HFFc6 (cell line): ENCODE measurements at regions not wholly inside any gene's neighbourhood (a gene's known extent, or its start where the extent isn't known, plus 50 kb on each side); places are given as distances from the start of the nearest gene placed in this dataset.
A peak's percentile ranks its signal among the peaks of the same experiment; 100 is the strongest.

Experiments used
- DNase-seq: peaks from one replicate; pipeline ENCODE4 v3.0.0-alpha.2; 2018
- H3K27ac Mint-ChIP-seq: 2 replicates; pipeline ENCODE4 v1.8.0; 2020; ENCODE audit warnings: mild to moderate bottlenecking, mixed read lengths
- H3K27me3 Mint-ChIP-seq: 2 replicates; pipeline ENCODE4 v1.8.0; 2021; ENCODE audit warnings: mild to moderate bottlenecking, moderate library complexity, mixed read lengths; ENCODE audit not compliant: insufficient read depth
- H3K36me3 Mint-ChIP-seq: 2 replicates; pipeline ENCODE4 v1.8.0; 2021; ENCODE audit warnings: low read depth, mixed read lengths
- H3K4me1 Mint-ChIP-seq: 2 replicates; pipeline ENCODE4 v1.8.0; 2020; ENCODE audit warnings: low read depth, mixed read lengths
- H3K4me3 Mint-ChIP-seq: 2 replicates; pipeline ENCODE4 v1.8.0; 2020; ENCODE audit warnings: mild to moderate bottlenecking, moderate library complexity, mixed read lengths
- H3K9me3 Mint-ChIP-seq: 2 replicates; pipeline ENCODE4 v1.8.0; 2020; ENCODE audit warnings: mild to moderate bottlenecking, mixed read lengths
- TF ChIP-seq, protein P1 (sequence below): fragments of 200-600 bp; sonication (generic); IDR thresholded peaks from 2 replicates; pipeline ENCODE4 v1.5.0; 2021; ENCODE audit warnings: antibody characterized with exemption, mild to moderate bottlenecking

DNA sequence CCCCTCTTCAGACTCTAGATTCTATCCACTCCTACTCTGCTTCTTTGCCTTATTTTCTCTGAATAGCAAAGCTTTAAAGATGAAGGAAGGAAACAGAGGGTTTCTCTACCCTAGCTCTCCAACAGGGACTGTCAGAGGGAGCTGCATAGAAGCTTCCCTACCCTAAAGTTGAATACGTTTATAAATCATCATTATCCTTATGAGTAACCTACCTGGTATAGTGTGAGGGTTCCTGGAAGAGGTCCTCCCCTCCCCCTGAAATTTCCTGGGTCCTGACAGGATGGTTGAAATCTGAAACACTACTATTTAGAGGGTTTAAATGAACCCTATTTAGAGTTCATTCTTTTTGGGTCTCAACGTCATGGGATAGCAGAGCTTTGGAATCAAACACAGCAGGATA lies 187.0 kb upstream of the RBPJ start:
- H3K4me3 Mint-ChIP-seq, result no peak overlapping the region
- H3K27ac Mint-ChIP-seq, result no peak overlapping the region
- H3K36me3 Mint-ChIP-seq, result peaks cover 6% of the 10 kb centered on the region; the same call in 1 of the 2 replicates
- TF ChIP-seq, protein P1, sequence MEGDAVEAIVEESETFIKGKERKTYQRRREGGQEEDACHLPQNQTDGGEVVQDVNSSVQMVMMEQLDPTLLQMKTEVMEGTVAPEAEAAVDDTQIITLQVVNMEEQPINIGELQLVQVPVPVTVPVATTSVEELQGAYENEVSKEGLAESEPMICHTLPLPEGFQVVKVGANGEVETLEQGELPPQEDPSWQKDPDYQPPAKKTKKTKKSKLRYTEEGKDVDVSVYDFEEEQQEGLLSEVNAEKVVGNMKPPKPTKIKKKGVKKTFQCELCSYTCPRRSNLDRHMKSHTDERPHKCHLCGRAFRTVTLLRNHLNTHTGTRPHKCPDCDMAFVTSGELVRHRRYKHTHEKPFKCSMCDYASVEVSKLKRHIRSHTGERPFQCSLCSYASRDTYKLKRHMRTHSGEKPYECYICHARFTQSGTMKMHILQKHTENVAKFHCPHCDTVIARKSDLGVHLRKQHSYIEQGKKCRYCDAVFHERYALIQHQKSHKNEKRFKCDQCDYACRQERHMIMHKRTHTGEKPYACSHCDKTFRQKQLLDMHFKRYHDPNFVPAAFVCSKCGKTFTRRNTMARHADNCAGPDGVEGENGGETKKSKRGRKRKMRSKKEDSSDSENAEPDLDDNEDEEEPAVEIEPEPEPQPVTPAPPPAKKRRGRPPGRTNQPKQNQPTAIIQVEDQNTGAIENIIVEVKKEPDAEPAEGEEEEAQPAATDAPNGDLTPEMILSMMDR, result no peak
- DNase-seq, result no peak
- H3K4me1 Mint-ChIP-seq, result peaks cover 10% of the 10 kb centered on the region
- H3K9me3 Mint-ChIP-seq, result no peaks in the 10 kb centered on the region; the same call in 1 of the 2 replicates
- H3K27me3 Mint-ChIP-seq, result peaks cover 25% of the 10 kb centered on the region

DNA sequence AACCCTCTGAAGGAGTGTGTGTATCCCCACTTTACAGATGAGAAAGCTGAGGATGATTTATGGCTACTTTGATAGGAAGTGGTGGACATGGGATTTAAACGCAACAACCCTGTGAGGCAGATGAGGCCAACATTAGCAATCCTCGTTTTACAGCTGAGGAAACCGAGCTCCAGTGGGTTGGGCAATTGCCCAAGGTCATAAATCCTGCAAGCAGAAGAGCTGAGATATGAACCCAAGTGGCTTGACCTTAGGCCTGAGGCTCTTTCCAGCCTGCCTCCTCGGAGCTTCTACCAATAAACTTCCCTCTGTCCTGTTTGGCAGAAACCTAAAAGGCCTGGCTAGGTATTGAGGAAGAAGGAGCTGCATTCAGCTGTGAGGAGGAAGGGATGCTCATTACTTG lies 185.5 kb upstream of the RBPJ start:
- Mint-ChIP-seq H3K4me1 (peaks cover 23% of the 10 kb centered on the region), H3K9me3 (no peaks in the 10 kb centered on the region; the same call in 1 of the 2 replicates), H3K4me3 (no peak overlapping the region), H3K36me3 (peaks cover 5% of the 10 kb centered on the region; the same call in 1 of the 2 replicates), H3K27ac (no peak overlapping the region), H3K27me3 (peaks cover 24% of the 10 kb centered on the region)
- TF ChIP-seq, protein P1, result no peak
- DNase-seq, result peak; percentile 47

DNA sequence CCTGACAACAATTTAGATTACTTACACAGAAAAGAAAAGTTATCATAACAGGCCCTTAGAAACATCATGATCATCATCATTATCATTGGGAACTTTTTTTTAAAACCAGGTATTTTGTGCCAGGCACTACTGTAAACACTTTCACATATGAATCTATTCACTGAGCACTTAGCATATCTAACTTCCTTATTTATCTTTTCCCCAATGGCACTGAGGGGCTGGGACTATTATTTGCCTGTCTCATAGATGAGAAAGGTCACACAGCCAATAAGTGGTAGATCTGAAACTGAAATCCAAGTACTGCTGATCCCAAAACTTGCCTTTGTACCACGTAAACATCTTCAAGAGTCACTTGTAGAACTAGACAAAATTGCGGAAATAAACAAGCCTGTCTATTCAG lies 184.2 kb upstream of the RBPJ start:
- Mint-ChIP-seq H3K36me3 (peaks cover 5% of the 10 kb centered on the region; the same call in 1 of the 2 replicates), H3K27ac (no peak overlapping the region), H3K4me3 (no peak overlapping the region), H3K9me3 (no peaks in the 10 kb centered on the region; the same call in 1 of the 2 replicates), H3K4me1 (peaks cover 36% of the 10 kb centered on the region), H3K27me3 (peaks cover 24% of the 10 kb centered on the region)
- TF ChIP-seq, protein P1, result no peak
- no peak for DNase-seq

DNA sequence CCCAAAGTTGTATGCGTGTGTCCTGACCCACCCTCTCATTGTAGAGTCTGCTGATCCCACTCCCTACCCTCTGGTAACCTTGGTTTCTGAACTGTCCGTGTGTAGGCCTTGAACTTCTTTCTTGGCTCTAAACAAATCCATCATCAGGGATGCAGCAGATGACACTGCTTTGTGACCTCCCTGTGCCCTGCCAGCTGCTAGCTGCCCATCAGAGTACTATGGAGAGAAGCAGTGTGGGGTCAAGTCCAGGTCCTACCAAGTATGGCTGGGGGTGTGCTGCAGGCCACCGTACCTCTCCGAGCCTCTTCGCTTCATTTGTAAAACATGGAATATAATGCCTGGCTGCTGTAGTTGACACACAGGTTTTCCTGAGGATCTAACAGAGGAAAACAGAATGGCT lies 183.5 kb upstream of the RBPJ start:
- TF ChIP-seq, protein P1, result no peak
- H3K4me3 Mint-ChIP-seq, result no peak overlapping the region
- peaks cover 43% of the 10 kb centered on the region for H3K4me1 Mint-ChIP-seq
- H3K36me3 Mint-ChIP-seq, result peaks cover 8% of the 10 kb centered on the region; the same call in 1 of the 2 replicates
- no peak overlapping the region for H3K27ac Mint-ChIP-seq
- no peak for DNase-seq
- H3K9me3 Mint-ChIP-seq, result no peaks in the 10 kb centered on the region; the same call in 1 of the 2 replicates
- peaks cover 24% of the 10 kb centered on the region for H3K27me3 Mint-ChIP-seq

DNA sequence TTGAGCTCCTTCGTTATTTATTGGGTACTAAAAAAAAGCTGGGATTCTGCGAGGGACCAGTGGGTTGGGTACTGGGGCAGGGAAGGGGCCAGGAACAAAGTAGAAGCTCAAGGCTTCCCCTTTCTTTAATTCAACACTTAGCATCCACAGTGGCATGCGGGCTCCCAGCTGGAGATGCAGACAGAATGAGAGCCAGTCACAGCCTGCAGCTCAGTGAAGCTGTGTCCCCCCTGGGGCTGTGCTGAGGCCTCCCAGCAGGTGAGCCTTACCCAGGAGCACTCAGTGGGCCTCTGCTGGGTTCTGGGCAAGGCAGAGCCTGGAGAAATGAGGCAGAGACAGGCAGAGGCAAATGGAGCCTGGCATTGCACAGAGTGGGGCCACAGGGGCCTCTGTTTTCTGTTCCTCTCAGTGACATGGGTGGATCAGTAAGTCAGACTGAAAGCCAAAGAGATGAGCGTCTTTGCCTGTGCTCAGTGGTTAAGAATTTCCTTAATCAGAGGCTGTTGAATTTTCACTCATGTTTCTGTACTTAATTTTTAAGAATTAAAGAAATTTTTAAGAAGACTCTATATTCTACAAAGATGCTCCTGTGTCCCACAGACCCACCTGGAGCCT lies 181.4 kb upstream of the RBPJ start:
- H3K27ac Mint-ChIP-seq, result peak overlapping the region; percentile 78; the same call in 1 of the 2 replicates
- DNase-seq, result no peak
- TF ChIP-seq, protein P1, result no peak

More for the DNA sequence above, 181.4 kb upstream of the RBPJ start:
- Mint-ChIP-seq H3K27me3 (peaks cover 7% of the 10 kb centered on the region), H3K4me1 (peaks cover 56% of the 10 kb centered on the region), H3K36me3 (peaks cover 10% of the 10 kb centered on the region; the same call in 1 of the 2 replicates), H3K9me3 (no peaks in the 10 kb centered on the region; the same call in 1 of the 2 replicates), H3K4me3 (no peak overlapping the region)
